Adrenal gland (tissue), 5 donors: ENCODE measurements at regions not wholly inside any gene's neighbourhood (a gene's known extent, or its start where the extent isn't known, plus 50 kb on each side); places are given as distances from the start of the nearest gene placed in this dataset.

Experiments
- CTCF ChIP-seq, 6 experiments: fragments of 450-650 bp in 4 of 6; fragments of 200-600 bp in 2 of 6; sonication (generic) in 1 of 6; IDR thresholded peaks; 1 replicate in 5 of 6; 2 replicates in 1 of 6; pipeline versions ENCODE4 v1.5.1 to v1.8.0; 2016 to 2021; ENCODE audit warnings: antibody characterized with exemption in 6 of 6, mild to moderate bottlenecking in 2 of 6, moderate library complexity in 1 of 6
- POLR2A ChIP-seq, 2 donors: fragments of 450-650 bp; IDR thresholded peaks; one replicate each; pipeline ENCODE4 v1.6.1; 2017; ENCODE audit warnings: antibody characterized with exemption in 2 of 2, mild to moderate bottlenecking in 2 of 2, moderate library complexity in 1 of 2
- donor health status: DM: no; HTN: no; CAD: no.

GRCh38 chr18:10045296-10045891 lies 131.6 kb downstream of the VAPA start:
- TF ChIP-seq CTCF (IDR thresholded peaks at IDR 0.05): no peak
- TF ChIP-seq POLR2A (IDR thresholded peaks at IDR 0.05): no peak
